ENCODE measurements at regions not wholly inside any gene's neighbourhood (a gene's known extent, or its start where the extent isn't known, plus 50 kb on each side); places are given as distances from the start of the nearest gene placed in this dataset.
"Not testable (repeated sequence)": the region's sequence is repeated elsewhere in the genome, so short reads cannot be mapped to it uniquely, and the experiment has no call there.

DNA sequence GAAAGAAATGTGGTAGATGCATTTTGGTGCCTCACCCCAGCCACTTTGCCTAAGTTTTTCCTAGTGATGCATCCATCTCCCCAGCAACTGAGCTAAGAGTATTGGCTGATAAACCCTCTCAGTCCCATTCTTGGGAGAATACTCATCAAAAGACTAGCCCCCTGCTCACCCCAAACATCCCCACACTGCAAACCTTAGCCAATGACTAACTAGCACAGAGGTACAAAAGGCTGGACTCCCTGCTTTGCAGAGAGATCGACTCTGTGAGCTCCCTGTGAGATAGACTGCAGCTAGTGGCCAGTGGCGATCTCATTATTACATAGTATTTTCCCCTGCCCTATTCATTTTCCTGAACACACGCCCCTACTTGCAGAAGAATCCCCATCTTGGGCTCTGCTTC, 155.3 kb downstream of the HHIPL2 start:
- intact Hi-C loops (cut with micrococcal nuclease), result no loop called here
- no peak overlapping the region for H3K27ac Mint-ChIP-seq
- no peak for DNase-seq
- no peaks in the 10 kb centered on the region for H3K27me3 Mint-ChIP-seq
- H3K4me3 Mint-ChIP-seq, result no peak overlapping the region
- H3K36me3 Mint-ChIP-seq (ENCODE audit: low read depth), result no peaks in the 10 kb centered on the region
- H3K4me1 Mint-ChIP-seq, result no peaks in the 10 kb centered on the region
- H3K9me3 Mint-ChIP-seq, result peaks cover 7% of the 10 kb centered on the region

DNA sequence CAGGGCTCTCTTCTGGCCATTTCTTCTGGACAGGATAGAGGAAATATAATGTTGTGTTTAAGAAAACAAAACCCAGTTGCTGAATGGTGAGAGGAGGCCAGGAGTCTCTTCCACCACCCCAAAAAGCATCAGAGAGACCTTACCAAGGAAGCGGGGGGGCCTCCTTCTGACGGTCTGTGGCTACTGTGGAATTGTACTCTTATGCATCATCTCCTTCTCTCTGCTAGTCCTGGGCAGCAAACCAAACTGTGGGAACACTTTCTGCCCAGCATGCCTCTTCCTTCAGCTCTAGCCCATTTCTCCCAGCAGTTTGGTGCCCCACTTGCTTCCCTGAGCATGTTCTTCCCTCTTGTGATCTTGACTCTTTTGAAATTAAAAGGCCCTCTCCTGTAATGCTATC, 157.7 kb downstream of the HHIPL2 start:
- no peaks in the 10 kb centered on the region for H3K4me1 Mint-ChIP-seq
- no peak overlapping the region for H3K27ac Mint-ChIP-seq
- H3K27me3 Mint-ChIP-seq, result no peaks in the 10 kb centered on the region
- DNase-seq, result no peak
- H3K9me3 Mint-ChIP-seq, result peaks cover 7% of the 10 kb centered on the region
- H3K36me3 Mint-ChIP-seq (ENCODE audit: low read depth), result no peaks in the 10 kb centered on the region
- intact Hi-C loops (cut with micrococcal nuclease), result no loop called here
- no peak overlapping the region for H3K4me3 Mint-ChIP-seq

DNA sequence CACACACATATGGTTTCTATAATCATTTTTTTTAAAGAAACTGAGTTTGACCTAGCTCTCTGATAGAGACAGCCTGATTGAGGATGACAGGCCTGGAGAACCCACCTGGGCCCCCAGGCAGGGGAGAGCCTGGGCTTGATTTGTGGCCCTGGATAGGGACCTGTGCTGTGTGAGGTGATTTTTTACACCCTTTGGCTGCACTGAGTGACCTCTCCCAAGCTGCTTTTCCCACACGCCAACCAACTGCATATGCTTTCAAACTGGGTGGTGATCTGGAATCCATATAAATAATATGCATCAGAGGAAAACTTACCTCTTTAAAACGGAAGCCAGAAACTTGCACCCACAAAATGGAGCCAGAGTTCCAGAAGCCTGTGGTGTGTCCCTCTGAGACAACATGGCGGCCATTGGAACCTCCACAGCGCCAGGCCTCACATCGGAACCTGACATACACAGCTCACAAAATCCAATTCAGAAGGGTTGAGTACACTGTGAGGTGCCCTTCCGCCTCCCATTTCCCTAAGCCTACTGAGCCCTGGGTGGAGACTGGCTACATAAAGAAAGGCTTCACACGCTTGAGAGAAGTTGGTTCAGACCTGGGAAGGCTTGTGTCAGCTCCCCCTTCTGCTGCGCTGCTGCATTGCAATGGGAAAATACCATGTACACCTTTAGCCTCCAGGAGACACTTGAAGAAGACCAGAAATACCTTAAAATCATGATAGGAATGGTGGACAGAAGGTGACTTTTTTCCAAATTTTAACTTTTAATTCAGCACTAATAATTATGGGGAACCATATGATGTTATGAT, 160.7 kb downstream of the HHIPL2 start:
- Mint-ChIP-seq H3K27ac (no peak overlapping the region), H3K36me3 (ENCODE audit: low read depth) (no peaks in the 10 kb centered on the region), H3K4me3 (no peak overlapping the region), H3K9me3 (peaks cover 3% of the 10 kb centered on the region), H3K4me1 (no peaks in the 10 kb centered on the region), H3K27me3 (no peaks in the 10 kb centered on the region)
- intact Hi-C loops (cut with micrococcal nuclease), result no loop called here
- no peak for DNase-seq

DNA sequence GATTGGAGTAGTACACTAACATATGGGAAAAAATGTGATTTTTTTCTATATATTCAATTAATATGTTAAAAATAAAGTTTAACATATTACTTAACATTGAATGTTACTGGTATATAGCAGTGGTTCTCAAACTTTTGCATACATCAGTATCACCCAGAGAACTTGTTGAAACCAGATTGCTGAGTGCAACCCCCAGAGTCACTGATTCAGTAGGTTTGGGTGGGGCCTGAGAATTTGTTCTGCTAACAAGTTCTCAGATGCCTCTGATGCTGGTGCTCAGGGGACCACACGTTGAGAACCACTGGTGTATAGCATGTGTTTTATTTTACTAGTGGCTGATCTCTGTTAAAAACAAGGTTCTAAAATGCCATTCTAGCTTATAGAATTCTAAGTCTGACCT, 161.9 kb downstream of the HHIPL2 start:
- Mint-ChIP-seq H3K36me3 (ENCODE audit: low read depth) (no peaks in the 10 kb centered on the region), H3K27ac (no peak overlapping the region), H3K9me3 (peaks cover 6% of the 10 kb centered on the region), H3K4me3 (no peak overlapping the region), H3K4me1 (no peaks in the 10 kb centered on the region), H3K27me3 (no peaks in the 10 kb centered on the region)
- intact Hi-C loops (cut with micrococcal nuclease), result no loop called here
- no peak for DNase-seq

DNA sequence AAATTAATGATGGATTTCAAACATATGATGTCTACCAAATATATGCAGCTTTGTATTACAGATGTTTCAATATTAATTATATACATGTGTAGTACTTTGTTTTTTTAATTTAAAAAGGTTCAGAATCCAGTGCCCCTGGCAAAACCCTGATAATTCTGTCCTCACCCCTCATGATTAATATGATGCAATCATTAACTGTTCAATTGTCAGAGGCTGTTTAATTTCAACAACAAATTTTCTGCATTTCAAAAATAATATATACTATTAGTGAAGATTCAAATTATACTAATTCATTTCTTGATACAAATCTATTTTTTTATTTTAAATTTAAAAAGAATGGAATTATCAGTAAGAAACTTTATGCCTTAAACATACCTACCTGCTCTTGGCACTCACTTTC, 162.6 kb downstream of the HHIPL2 start:
- Mint-ChIP-seq H3K27me3 (no peaks in the 10 kb centered on the region), H3K4me3 (no peak overlapping the region), H3K9me3 (peaks cover 8% of the 10 kb centered on the region), H3K27ac (no peak overlapping the region), H3K4me1 (no peaks in the 10 kb centered on the region), H3K36me3 (ENCODE audit: low read depth) (no peaks in the 10 kb centered on the region)
- no peak for DNase-seq
- intact Hi-C loops (cut with micrococcal nuclease), result no loop called here

DNA sequence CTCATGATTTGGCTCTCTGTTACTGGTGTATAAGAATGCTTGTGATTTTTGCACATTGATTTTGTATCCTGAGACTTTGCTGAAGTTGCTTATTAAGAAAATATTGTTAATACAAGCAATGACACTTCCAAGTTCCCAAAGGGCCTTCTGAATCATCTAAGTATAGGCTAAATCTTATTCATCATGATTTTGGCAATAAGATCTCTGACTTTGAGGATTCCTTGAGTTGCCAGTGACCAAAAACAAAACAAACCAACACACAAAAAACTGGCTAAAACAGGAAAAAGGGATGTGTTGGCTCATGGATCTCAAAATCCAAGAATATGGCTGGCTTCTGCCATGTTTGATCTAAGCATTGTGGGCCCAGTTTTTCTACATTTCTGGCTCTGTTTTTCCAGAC, 163.4 kb downstream of the HHIPL2 start:
- Mint-ChIP-seq H3K4me3 (no peak overlapping the region), H3K27ac (no peak overlapping the region), H3K27me3 (no peaks in the 10 kb centered on the region), H3K36me3 (ENCODE audit: low read depth) (no peaks in the 10 kb centered on the region), H3K4me1 (no peaks in the 10 kb centered on the region), H3K9me3 (peaks cover 14% of the 10 kb centered on the region)
- intact Hi-C loops (cut with micrococcal nuclease), result no loop called here
- no peak for DNase-seq

DNA sequence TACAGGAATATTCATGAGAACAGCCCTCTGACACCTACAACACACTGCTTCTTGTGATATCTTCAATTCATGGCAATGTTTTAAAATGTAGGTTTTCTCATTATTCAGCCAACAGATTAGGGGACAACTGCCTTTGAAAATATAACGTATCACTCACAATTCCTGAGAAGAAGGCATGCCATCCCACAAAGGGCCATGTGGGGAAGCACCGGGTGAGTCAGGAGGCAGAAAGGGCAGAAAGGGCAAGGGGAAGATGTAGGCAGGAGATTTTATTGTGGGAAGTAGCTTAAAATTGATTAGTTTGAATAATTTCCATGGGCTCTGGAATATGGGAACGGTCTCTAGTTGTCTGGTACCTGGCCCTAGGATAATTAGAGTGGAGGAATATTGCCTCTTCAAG, 165.7 kb downstream of the HHIPL2 start:
- no peak for DNase-seq
- H3K9me3 Mint-ChIP-seq, result peaks cover 14% of the 10 kb centered on the region
- H3K27ac Mint-ChIP-seq, result no peak overlapping the region
- intact Hi-C loops (cut with micrococcal nuclease), result no loop called here
- H3K4me3 Mint-ChIP-seq, result no peak overlapping the region
- H3K4me1 Mint-ChIP-seq, result no peaks in the 10 kb centered on the region
- H3K36me3 Mint-ChIP-seq (ENCODE audit: low read depth), result no peaks in the 10 kb centered on the region
- H3K27me3 Mint-ChIP-seq, result no peaks in the 10 kb centered on the region

DNA sequence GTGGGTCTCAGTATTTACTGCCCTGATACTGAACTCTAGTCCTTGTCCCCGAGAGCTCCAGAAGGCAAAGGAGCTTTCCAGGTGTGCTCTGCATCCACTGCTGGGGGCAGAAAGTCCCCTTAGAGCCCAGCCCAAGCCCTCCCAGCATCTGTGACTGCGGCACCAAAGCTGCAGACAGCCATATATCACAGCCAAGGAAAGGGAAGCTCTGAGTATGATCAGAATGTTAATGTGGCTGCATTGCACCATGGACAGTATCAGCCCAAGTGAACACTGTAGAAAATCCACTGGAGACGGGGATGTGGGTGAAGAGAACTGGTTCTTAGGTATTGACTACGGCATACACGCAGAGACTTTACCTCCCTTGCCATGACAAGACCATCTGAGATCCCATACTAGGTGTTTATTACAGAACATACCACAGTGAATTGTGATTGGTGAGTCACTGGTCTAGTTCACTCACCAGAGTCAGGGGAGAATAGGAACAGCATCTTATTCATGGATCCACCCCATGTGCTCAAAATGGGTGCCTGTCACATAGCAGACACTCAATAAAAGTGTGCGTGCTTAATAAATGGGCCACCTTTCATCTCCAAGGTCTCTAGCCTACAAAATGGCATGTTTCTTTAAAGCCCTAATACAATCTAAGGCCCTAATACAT, 170.3 kb downstream of the HHIPL2 start:
- no peaks in the 10 kb centered on the region for H3K4me1 Mint-ChIP-seq
- no peak overlapping the region for H3K27ac Mint-ChIP-seq
- H3K9me3 Mint-ChIP-seq, result peaks cover 14% of the 10 kb centered on the region
- intact Hi-C loops (cut with micrococcal nuclease), result no loop called here
- no peak overlapping the region for H3K4me3 Mint-ChIP-seq
- H3K27me3 Mint-ChIP-seq, result no peaks in the 10 kb centered on the region
- no peak for DNase-seq
- no peaks in the 10 kb centered on the region for H3K36me3 Mint-ChIP-seq (ENCODE audit: low read depth)

DNA sequence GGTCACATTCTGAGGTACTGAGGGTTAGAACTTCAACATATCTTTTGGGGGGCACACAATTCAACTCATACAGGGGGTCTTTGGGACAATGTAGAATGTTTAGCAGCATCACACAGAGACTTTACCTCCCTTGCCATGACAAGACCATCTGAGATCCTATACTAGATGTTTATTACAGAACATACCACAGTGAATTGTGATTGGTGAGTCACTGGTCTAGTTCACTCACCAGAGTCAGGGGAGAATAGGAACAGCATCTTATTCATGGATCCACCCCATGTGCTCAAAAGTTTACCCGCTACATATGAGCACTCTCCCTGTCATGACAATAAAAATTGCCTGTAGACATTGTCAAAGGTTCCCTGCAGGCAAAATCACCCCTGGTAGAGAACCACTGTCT, 171.1 kb downstream of the HHIPL2 start:
- H3K4me1 Mint-ChIP-seq; H3K27me3 Mint-ChIP-seq; H3K27ac Mint-ChIP-seq; intact Hi-C loops (cut with micrococcal nuclease); H3K36me3 Mint-ChIP-seq (ENCODE audit: low read depth); DNase-seq; H3K4me3 Mint-ChIP-seq: not testable (repeated sequence)
- peaks cover 11% of the 10 kb centered on the region for H3K9me3 Mint-ChIP-seq

DNA sequence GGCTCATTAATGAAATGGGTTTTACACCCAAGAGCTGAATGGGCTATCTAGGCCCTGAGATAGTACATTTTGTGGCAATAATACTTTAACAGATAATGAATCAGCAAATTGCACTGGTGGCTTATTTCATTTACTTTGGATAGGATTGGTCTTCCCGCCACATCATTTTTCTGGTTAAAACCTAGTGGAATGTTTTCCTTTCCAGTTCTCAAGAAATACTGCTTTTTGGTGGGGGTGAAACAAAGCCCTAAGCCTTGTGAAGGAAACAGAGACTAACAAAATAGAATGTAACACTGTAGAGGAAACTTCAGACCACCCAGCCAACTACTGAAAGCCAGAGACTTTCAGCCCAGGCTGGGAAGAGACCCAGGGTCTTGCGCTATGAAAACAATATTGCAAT, 172.2 kb downstream of the HHIPL2 start:
- Mint-ChIP-seq H3K4me3 (no peak overlapping the region), H3K9me3 (peaks cover 10% of the 10 kb centered on the region), H3K27me3 (no peaks in the 10 kb centered on the region), H3K4me1 (no peaks in the 10 kb centered on the region), H3K27ac (no peak overlapping the region), H3K36me3 (ENCODE audit: low read depth) (no peaks in the 10 kb centered on the region)
- intact Hi-C loops (cut with micrococcal nuclease), result no loop called here
- no peak for DNase-seq

DNA sequence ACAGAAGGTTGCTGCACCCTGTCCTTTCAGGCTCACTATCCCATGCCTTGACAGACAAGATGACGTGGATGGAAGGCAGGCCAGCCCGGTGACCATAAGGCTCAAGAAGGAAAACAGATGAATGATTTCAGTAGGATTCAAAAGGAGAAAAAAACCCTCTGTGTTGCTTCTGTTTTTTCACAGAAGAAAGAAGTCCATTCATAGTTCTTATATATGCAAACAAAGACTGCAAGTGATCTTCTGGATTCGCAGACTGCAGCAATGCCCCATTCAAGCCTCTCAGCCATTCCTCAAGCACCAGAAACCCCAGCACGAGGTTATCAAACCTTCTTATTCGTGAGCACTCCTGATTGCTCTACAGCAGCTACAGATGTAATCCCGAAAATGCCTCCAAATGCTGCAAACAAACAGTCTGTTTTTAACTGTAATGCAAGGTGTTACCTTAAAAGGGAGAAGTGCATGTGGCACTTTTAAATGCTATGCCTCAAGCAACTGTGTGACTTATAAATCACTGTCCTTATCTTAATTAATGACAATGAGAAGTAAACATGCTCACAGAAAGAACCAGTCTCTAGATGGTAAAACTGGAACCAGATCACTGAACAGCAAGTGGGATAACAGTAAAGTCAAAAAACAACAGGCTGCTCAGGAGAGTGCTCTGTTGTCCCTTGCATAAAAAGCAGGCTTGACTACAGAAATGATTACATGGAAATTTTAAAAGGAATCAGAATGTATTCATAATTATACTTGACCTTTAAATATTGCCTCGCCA, 173.9 kb downstream of the HHIPL2 start:
- Mint-ChIP-seq H3K4me3 (no peak overlapping the region), H3K27ac (no peak overlapping the region), H3K36me3 (ENCODE audit: low read depth) (no peaks in the 10 kb centered on the region), H3K27me3 (no peaks in the 10 kb centered on the region), H3K4me1 (no peaks in the 10 kb centered on the region), H3K9me3 (no peaks in the 10 kb centered on the region)
- no peak for DNase-seq
- intact Hi-C loops (cut with micrococcal nuclease), result no loop called here

DNA sequence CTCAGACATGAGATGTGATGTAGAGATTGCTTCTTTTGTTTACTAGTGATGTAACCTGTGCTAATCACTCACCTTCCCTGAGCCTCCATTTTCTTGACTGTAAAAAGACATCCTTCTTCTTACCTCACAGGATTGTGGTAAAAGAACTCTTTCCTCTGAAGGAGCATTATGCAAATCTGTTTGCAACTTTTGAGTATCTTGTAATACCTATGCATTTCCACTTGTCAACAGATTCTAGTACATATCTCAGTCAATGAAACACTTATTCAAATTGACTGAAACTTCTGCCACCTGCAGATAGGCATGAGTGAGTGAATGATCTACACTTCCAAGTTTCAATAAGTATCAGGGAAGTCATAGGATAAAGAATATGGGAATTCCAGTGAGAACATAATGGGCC, 174.7 kb downstream of the HHIPL2 start:
- H3K4me1 Mint-ChIP-seq, result no peaks in the 10 kb centered on the region
- intact Hi-C loops (cut with micrococcal nuclease), result no loop called here
- no peak for DNase-seq
- no peaks in the 10 kb centered on the region for H3K9me3 Mint-ChIP-seq
- no peak overlapping the region for H3K4me3 Mint-ChIP-seq
- no peaks in the 10 kb centered on the region for H3K27me3 Mint-ChIP-seq
- no peak overlapping the region for H3K27ac Mint-ChIP-seq
- H3K36me3 Mint-ChIP-seq (ENCODE audit: low read depth), result no peaks in the 10 kb centered on the region

DNA sequence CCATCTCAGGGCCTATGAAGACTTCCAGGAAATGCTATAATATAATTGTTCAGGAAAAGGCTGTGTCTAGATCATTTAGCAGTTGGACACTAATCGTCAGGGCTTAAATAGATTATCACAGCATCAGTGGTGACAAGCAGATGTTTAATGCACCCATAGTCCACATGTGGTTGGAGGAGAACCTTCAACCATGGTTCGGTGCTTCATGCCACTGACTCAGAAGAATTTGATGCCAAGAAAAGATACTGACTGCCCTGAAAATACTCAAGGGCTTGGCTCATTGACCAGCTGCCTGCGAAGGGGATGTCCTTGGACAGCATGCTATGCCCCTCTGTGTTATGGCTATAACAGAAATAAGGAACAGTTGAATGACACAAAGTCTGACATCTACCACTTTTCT, 175.7 kb downstream of the HHIPL2 start:
- H3K36me3 Mint-ChIP-seq (ENCODE audit: low read depth), result no peaks in the 10 kb centered on the region
- no peaks in the 10 kb centered on the region for H3K9me3 Mint-ChIP-seq
- no peak for DNase-seq
- H3K4me3 Mint-ChIP-seq, result no peak overlapping the region
- H3K4me1 Mint-ChIP-seq, result no peaks in the 10 kb centered on the region
- intact Hi-C loops (cut with micrococcal nuclease), result no loop called here
- H3K27me3 Mint-ChIP-seq, result no peaks in the 10 kb centered on the region
- no peak overlapping the region for H3K27ac Mint-ChIP-seq

DNA sequence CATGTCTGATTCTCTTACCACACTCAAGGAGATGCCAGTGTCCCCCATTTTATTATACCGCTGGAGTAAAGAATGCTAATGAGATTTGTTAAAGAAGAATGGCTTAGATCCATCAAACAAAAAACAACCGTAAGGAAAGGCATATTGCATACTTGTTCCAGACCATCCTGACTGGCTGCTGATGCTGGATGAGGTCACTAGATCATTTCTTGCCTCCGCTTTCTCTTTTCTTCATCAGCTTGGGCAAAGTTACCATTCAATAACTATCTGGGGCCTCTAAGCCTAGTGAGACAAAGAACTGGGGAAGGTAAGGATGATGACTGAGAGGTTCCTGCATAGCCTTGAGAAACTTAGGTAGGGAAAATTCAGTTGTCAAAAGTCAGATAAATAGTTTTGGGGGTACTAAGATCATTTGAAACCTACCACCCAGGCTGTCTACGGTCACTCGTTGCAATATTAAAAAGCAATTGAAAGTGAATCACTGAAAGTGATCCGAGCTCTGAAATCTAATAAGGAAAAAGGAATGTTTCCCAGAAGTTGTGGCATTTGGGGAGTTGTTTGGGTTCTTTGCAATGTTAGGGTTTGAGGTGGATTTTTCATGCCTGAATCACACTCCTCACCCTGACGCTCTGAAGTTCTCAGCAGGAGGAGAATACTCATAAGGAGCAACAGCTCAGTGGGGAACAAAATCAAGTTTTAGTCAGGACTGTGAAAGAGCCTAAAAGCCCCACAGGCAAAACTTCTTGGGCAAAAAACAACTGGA, 176.8 kb downstream of the HHIPL2 start:
- Mint-ChIP-seq H3K4me3 (no peak overlapping the region), H3K36me3 (ENCODE audit: low read depth) (no peaks in the 10 kb centered on the region), H3K27me3 (no peaks in the 10 kb centered on the region), H3K9me3 (no peaks in the 10 kb centered on the region), H3K4me1 (no peaks in the 10 kb centered on the region), H3K27ac (no peak overlapping the region)
- DNase-seq, result no peak
- intact Hi-C loops (cut with micrococcal nuclease), result no loop called here

Measured in activated CD4-positive, alpha-beta T cell treated with anti-CD3 and anti-CD28 coated beads, Interleukin-2, amount 10 ng/mL, durations not matched to agents 24 days and 14 days (primary cell).